ENCODE measurements at regions not wholly inside any gene's neighbourhood (a gene's known extent, or its start where the extent isn't known, plus 50 kb on each side); places are given as distances from the start of the nearest gene placed in this dataset.

GRCh38 chr5:26691486-26691885 is 346.9 kb downstream of the CDH9 start:
- DNase-seq (ENCODE audit: extremely low spot score), result no peak
- CTCF ChIA-PET, result interaction anchor here (0.7 to 1.3 kb wide), 2 partner anchors 9 to 765 kb away, joined by 3 to 4 read pairs; no protein-coding TSS in a partner anchor
- no peak for TF ChIP-seq L3MBTL2 (conservative IDR thresholded peaks at IDR 0.05)
- TF ChIP-seq TARDBP (IDR thresholded peaks at IDR 0.05), result no peak
- TF ChIP-seq CTBP1 (IDR thresholded peaks at IDR 0.05; ENCODE audit: borderline replicate concordance), result no peak
- TF ChIP-seq LEF1 (IDR thresholded peaks at IDR 0.05; ENCODE audit: borderline replicate concordance), result no peak
- no peak for TF ChIP-seq ARNT (IDR thresholded peaks at IDR 0.05)
- no peak for TF ChIP-seq FOXA1 (IDR thresholded peaks at IDR 0.05)
- no peak for TF ChIP-seq HDGF (IDR thresholded peaks at IDR 0.05; ENCODE audit: borderline replicate concordance)
- no peak for TF ChIP-seq FOXK2 (IDR thresholded peaks at IDR 0.05)
- no peak for TF ChIP-seq PKNOX1 (IDR thresholded peaks at IDR 0.05)
- POLR2A ChIA-PET, result no interaction called here

GRCh38 chr5:26690511-26690910 is 347.9 kb downstream of the CDH9 start:
- DNase-seq (ENCODE audit: extremely low spot score), result no peak
- ChIA-PET POLR2A (no interaction called here), CTCF (no interaction called here)
- TF ChIP-seq SP1 (IDR thresholded peaks at IDR 0.05) (no peak), HDGF (IDR thresholded peaks at IDR 0.05; ENCODE audit: borderline replicate concordance) (no peak), TARDBP (IDR thresholded peaks at IDR 0.05) (no peak), SUZ12 (IDR thresholded peaks at IDR 0.05) (no peak), BHLHE40 (IDR thresholded peaks at IDR 0.05; ENCODE audit: borderline replicate concordance) (no peak), FOXM1 (IDR thresholded peaks at IDR 0.05; ENCODE audit: borderline replicate concordance) (no peak), CTBP1 (IDR thresholded peaks at IDR 0.05; ENCODE audit: borderline replicate concordance) (no peak), LEF1 (IDR thresholded peaks at IDR 0.05; ENCODE audit: borderline replicate concordance) (no peak), PKNOX1 (IDR thresholded peaks at IDR 0.05) (no peak), ZNF384 (IDR thresholded peaks at IDR 0.05) (no peak), NFRKB (IDR thresholded peaks at IDR 0.05) (no peak), FOXA1 (IDR thresholded peaks at IDR 0.05) (no peak), ELF4 (IDR thresholded peaks at IDR 0.05) (no peak)

- ChIA-PET POLR2A (no interaction called here), CTCF (no interaction called here)
- TF ChIP-seq ZNF384 (IDR thresholded peaks at IDR 0.05) (no peak), TARDBP (IDR thresholded peaks at IDR 0.05) (no peak), ARNT (IDR thresholded peaks at IDR 0.05) (no peak), CTBP1 (IDR thresholded peaks at IDR 0.05; ENCODE audit: borderline replicate concordance) (no peak), NFRKB (IDR thresholded peaks at IDR 0.05) (no peak)
- DNase-seq (ENCODE audit: extremely low spot score), result no peak
Measured at GRCh38 chr5:26681861-26682260, 356.5 kb downstream of the CDH9 start.

GRCh38 chr5:26674846-26675245 is 363.5 kb downstream of the CDH9 start:
- TF ChIP-seq CTBP1 (IDR thresholded peaks at IDR 0.05; ENCODE audit: borderline replicate concordance) (no peak), NFRKB (IDR thresholded peaks at IDR 0.05) (no peak), L3MBTL2 (conservative IDR thresholded peaks at IDR 0.05) (no peak), LEF1 (IDR thresholded peaks at IDR 0.05; ENCODE audit: borderline replicate concordance) (no peak), PKNOX1 (IDR thresholded peaks at IDR 0.05) (no peak), ZNF384 (IDR thresholded peaks at IDR 0.05) (no peak), FOXA1 (IDR thresholded peaks at IDR 0.05) (no peak), FOXM1 (IDR thresholded peaks at IDR 0.05; ENCODE audit: borderline replicate concordance) (no peak)
- no peak for DNase-seq (ENCODE audit: extremely low spot score)
- ChIA-PET CTCF (no interaction called here), POLR2A (no interaction called here)

GRCh38 chr5:26669523-26669922 is 368.9 kb downstream of the CDH9 start:
- CTCF ChIA-PET, result no interaction called here
- TF ChIP-seq SP1 (IDR thresholded peaks at IDR 0.05), result no peak
- TF ChIP-seq L3MBTL2 (conservative IDR thresholded peaks at IDR 0.05), result no peak
- TF ChIP-seq BHLHE40 (IDR thresholded peaks at IDR 0.05; ENCODE audit: borderline replicate concordance), result no peak
- TF ChIP-seq ARNT (IDR thresholded peaks at IDR 0.05), result no peak
- no peak for TF ChIP-seq ZNF384 (IDR thresholded peaks at IDR 0.05)
- DNase-seq (ENCODE audit: extremely low spot score), result no peak
- POLR2A ChIA-PET, result no interaction called here

- TF ChIP-seq FOXA1 (IDR thresholded peaks at IDR 0.05), result no peak
- TF ChIP-seq FOXM1 (IDR thresholded peaks at IDR 0.05; ENCODE audit: borderline replicate concordance), result no peak
- no peak for TF ChIP-seq NFRKB (IDR thresholded peaks at IDR 0.05)
- no peak for TF ChIP-seq BHLHE40 (IDR thresholded peaks at IDR 0.05; ENCODE audit: borderline replicate concordance)
- ChIA-PET POLR2A (no interaction called here), CTCF (no interaction called here)
- DNase-seq (ENCODE audit: extremely low spot score), result no peak
Measured at GRCh38 chr5:26669031-26669430, 369.4 kb downstream of the CDH9 start.

GRCh38 chr5:26666371-26666770 is 372.0 kb downstream of the CDH9 start:
- POLR2A ChIA-PET, result no interaction called here
- CTCF ChIA-PET, result no interaction called here
- no peak for DNase-seq (ENCODE audit: extremely low spot score)
- TF ChIP-seq FOXK2 (IDR thresholded peaks at IDR 0.05) (no peak), NFRKB (IDR thresholded peaks at IDR 0.05) (no peak), CTBP1 (IDR thresholded peaks at IDR 0.05; ENCODE audit: borderline replicate concordance) (no peak), PKNOX1 (IDR thresholded peaks at IDR 0.05) (no peak), FOXM1 (IDR thresholded peaks at IDR 0.05; ENCODE audit: borderline replicate concordance) (no peak), FOXA1 (IDR thresholded peaks at IDR 0.05) (no peak)

Measured in HEK293T (cell line).